ENCODE measurements at regions not wholly inside any gene's neighbourhood (a gene's known extent, or its start where the extent isn't known, plus 50 kb on each side); places are given as distances from the start of the nearest gene placed in this dataset.

GRCh38 chr17:72520665-72521303 lies 400.0 kb downstream of the SOX9 start:
- DNase-seq (ENCODE audit: low read depth) = no peak

GRCh38 chr17:72523491-72523890 lies 402.7 kb downstream of the SOX9 start:
- no peak for DNase-seq (ENCODE audit: low read depth)

- no peak for DNase-seq (ENCODE audit: low read depth)
These were observed 404.6 kb downstream of the SOX9 start for GRCh38 chr17:72525225-72526015.

GRCh38 chr17:72526769-72527168 lies 405.9 kb downstream of the SOX9 start:
- DNase-seq (ENCODE audit: low read depth) = no peak

GRCh38 chr17:72527789-72528188 lies 407.0 kb downstream of the SOX9 start:
- no peak for DNase-seq (ENCODE audit: low read depth)

GRCh38 chr17:72528683-72529082 lies 407.9 kb downstream of the SOX9 start:
- no peak for DNase-seq (ENCODE audit: low read depth)

GRCh38 chr17:72529386-72529785 lies 408.6 kb downstream of the SOX9 start:
- DNase-seq (ENCODE audit: low read depth) = no peak

- DNase-seq (ENCODE audit: low read depth) = no peak
These were observed 409.6 kb downstream of the SOX9 start for GRCh38 chr17:72530454-72530853.

- no peak for DNase-seq (ENCODE audit: low read depth)
These were observed 410.9 kb downstream of the SOX9 start for GRCh38 chr17:72531729-72532128.

GRCh38 chr17:72534265-72534664 lies 413.4 kb downstream of the SOX9 start:
- no peak for DNase-seq (ENCODE audit: low read depth)

GRCh38 chr17:72534776-72535175 lies 414.0 kb downstream of the SOX9 start:
- no peak for DNase-seq (ENCODE audit: low read depth)

GRCh38 chr17:72535346-72535745 lies 414.5 kb downstream of the SOX9 start:
- no peak for DNase-seq (ENCODE audit: low read depth)

- no peak for DNase-seq (ENCODE audit: low read depth)
These were observed 415.0 kb downstream of the SOX9 start for GRCh38 chr17:72535779-72536178.

- no peak for DNase-seq (ENCODE audit: low read depth)
These were observed 416.0 kb downstream of the SOX9 start for GRCh38 chr17:72536788-72537187.

- no peak for DNase-seq (ENCODE audit: low read depth)
These were observed 417.6 kb downstream of the SOX9 start for GRCh38 chr17:72538443-72538842.

- DNase-seq (ENCODE audit: low read depth) = no peak
These were observed 418.1 kb downstream of the SOX9 start for GRCh38 chr17:72538901-72539352.

- DNase-seq (ENCODE audit: low read depth) = peak; percentile 16
These were observed 419.4 kb downstream of the SOX9 start for GRCh38 chr17:72539981-72540897.

GRCh38 chr17:72542317-72542716 lies 421.5 kb downstream of the SOX9 start:
- DNase-seq (ENCODE audit: low read depth) = no peak

GRCh38 chr17:72545766-72546165 lies 424.9 kb downstream of the SOX9 start:
- no peak for DNase-seq (ENCODE audit: low read depth)

GRCh38 chr17:72553051-72553755 lies 432.4 kb downstream of the SOX9 start:
- DNase-seq (ENCODE audit: low read depth) = no peak

GRCh38 chr17:72554508-72554907 lies 433.7 kb downstream of the SOX9 start:
- DNase-seq (ENCODE audit: low read depth) = no peak

- no peak for DNase-seq (ENCODE audit: low read depth)
These were observed 434.2 kb downstream of the SOX9 start for GRCh38 chr17:72555052-72555451.

All from activated gamma-delta T cell treated with anti-CD3 and anti-CD28 coated beads, Interleukin-2, amount 50 U/mL, for 16 hours (primary cell).